HEK293 (cell line): ENCODE measurements at regions not wholly inside any gene's neighbourhood (a gene's known extent, or its start where the extent isn't known, plus 50 kb on each side); places are given as distances from the start of the nearest gene placed in this dataset.

Experiments used
- BCL11A ChIP-seq: fragments of 450-650 bp; formaldehyde crosslinking; IDR thresholded peaks from 2 replicates; pipeline ENCODE4 v1.5.1; 2016; ENCODE audit warnings: low read depth, missing biosample characterization, missing genetic modification characterization
- KLF16 ChIP-seq: fragments of 450-650 bp; formaldehyde crosslinking; IDR thresholded peaks from 2 replicates; pipeline ENCODE4 v1.5.1; 2017; ENCODE audit warnings: missing biosample characterization, missing genetic modification characterization
- KLF9 ChIP-seq: fragments of 450-650 bp; formaldehyde crosslinking; IDR thresholded peaks from 2 replicates; pipeline ENCODE4 v1.5.1; 2016; ENCODE audit warnings: missing biosample characterization, missing genetic modification characterization, low read depth
- ZBTB1 ChIP-seq: fragments of 450-650 bp; formaldehyde crosslinking; IDR thresholded peaks from 2 replicates; pipeline ENCODE4 v1.5.1; 2016; ENCODE audit warnings: missing biosample characterization, missing genetic modification characterization
- ZNF223 ChIP-seq: fragments of 450-650 bp; formaldehyde crosslinking; IDR thresholded peaks from 2 replicates; pipeline ENCODE4 v1.5.1; 2016; ENCODE audit warnings: missing biosample characterization, missing genetic modification characterization
- ZNF239 ChIP-seq: fragments of 450-650 bp; formaldehyde crosslinking; IDR thresholded peaks from 2 replicates; pipeline ENCODE4 v1.5.1; 2016; ENCODE audit warnings: missing biosample characterization, missing genetic modification characterization
- ZNF274 ChIP-seq, 2 experiments: fragments of 200-500 bp in 1 of 2; fragments of 450-650 bp in 1 of 2; sonication (Bioruptor generic) in 1 of 2; formaldehyde crosslinking in 1 of 2; IDR thresholded peaks; 2 replicates each; pipeline versions ENCODE4 v1.5.1 to v1.6.1; 2014 to 2016; ENCODE audit warnings: borderline replicate concordance in 1 of 2, inconsistent platforms in 1 of 2, low read length in 1 of 2, missing biosample characterization in 1 of 2, missing genetic modification characterization in 1 of 2
- ZNF558 ChIP-seq: fragments of 450-650 bp; formaldehyde crosslinking; IDR thresholded peaks from 2 replicates; pipeline ENCODE4 v1.5.1; 2016; ENCODE audit warnings: missing biosample characterization, missing genetic modification characterization
- ZNF629 ChIP-seq: fragments of 450-650 bp; formaldehyde crosslinking; IDR thresholded peaks from 2 replicates; pipeline ENCODE4 v1.5.1; 2017; ENCODE audit warnings: missing biosample characterization, missing genetic modification characterization
- ZNF658 ChIP-seq: fragments of 450-650 bp; formaldehyde crosslinking; IDR thresholded peaks from 2 replicates; pipeline ENCODE4; 2016; ENCODE audit warnings: missing biosample characterization, missing genetic modification characterization
- TF ChIP-seq, protein P1 (sequence below): fragments of 450-650 bp; formaldehyde crosslinking; IDR thresholded peaks from 2 replicates; pipeline ENCODE4 v1.5.1; 2016; ENCODE audit warnings: missing biosample characterization, missing genetic modification characterization
- TF ChIP-seq, protein P2 (sequence below): fragments of 450-650 bp; IDR thresholded peaks from 2 replicates; pipeline ENCODE4 v1.5.1; 2018; ENCODE audit warnings: missing biosample characterization, mild to moderate bottlenecking, missing genetic modification characterization

DNA sequence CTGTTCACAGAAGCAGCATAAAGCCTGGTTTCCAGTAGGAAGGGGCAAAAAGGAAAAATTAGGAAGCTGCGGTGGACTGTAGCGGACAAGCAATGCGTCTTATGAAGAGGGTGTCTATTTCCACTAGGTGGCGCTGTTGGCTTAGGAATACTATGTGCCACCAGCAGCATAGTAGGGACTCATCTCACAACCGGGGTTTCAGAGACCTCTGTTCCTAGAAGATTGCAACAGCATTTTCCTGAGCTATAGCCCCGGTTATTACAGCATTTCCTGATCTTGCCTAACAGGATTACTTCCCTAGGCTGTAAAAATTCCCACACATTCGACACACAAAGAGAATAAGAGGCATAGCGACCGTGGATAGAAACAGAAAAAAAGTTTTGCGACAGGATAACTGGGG lies 683.0 kb downstream of the TBL1XR1 start:
- TF ChIP-seq KLF9 (tag by site-specific recombination) (no peak), KLF16 (tag by site-specific recombination) (no peak), ZNF239 (tag by site-specific recombination) (no peak), BCL11A (tag by site-specific recombination) (no peak), ZNF558 (tag by site-specific recombination) (no peak), ZBTB1 (tag by site-specific recombination) (no peak), ZNF223 (no peak), ZNF629 (no peak), ZNF274 (IDR thresholded peaks at IDR 0.05; ENCODE audit: low read length) (no peak), ZNF274 (tag by site-specific recombination; IDR thresholded peaks at IDR 0.05; ENCODE audit: borderline replicate concordance) (no peak), ZNF658 (tag by site-specific recombination) (no peak)
- TF ChIP-seq, protein P1, sequence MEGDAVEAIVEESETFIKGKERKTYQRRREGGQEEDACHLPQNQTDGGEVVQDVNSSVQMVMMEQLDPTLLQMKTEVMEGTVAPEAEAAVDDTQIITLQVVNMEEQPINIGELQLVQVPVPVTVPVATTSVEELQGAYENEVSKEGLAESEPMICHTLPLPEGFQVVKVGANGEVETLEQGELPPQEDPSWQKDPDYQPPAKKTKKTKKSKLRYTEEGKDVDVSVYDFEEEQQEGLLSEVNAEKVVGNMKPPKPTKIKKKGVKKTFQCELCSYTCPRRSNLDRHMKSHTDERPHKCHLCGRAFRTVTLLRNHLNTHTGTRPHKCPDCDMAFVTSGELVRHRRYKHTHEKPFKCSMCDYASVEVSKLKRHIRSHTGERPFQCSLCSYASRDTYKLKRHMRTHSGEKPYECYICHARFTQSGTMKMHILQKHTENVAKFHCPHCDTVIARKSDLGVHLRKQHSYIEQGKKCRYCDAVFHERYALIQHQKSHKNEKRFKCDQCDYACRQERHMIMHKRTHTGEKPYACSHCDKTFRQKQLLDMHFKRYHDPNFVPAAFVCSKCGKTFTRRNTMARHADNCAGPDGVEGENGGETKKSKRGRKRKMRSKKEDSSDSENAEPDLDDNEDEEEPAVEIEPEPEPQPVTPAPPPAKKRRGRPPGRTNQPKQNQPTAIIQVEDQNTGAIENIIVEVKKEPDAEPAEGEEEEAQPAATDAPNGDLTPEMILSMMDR (tag by site-specific recombination): peak; percentile 47; the same call in 1 of the 2 replicates
- TF ChIP-seq, protein P2, sequence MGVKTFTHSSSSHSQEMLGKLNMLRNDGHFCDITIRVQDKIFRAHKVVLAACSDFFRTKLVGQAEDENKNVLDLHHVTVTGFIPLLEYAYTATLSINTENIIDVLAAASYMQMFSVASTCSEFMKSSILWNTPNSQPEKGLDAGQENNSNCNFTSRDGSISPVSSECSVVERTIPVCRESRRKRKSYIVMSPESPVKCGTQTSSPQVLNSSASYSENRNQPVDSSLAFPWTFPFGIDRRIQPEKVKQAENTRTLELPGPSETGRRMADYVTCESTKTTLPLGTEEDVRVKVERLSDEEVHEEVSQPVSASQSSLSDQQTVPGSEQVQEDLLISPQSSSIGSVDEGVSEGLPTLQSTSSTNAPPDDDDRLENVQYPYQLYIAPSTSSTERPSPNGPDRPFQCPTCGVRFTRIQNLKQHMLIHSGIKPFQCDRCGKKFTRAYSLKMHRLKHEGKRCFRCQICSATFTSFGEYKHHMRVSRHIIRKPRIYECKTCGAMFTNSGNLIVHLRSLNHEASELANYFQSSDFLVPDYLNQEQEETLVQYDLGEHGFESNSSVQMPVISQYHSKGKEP (tag by site-specific recombination): no peak
